ENCODE measurements at regions not wholly inside any gene's neighbourhood (a gene's known extent, or its start where the extent isn't known, plus 50 kb on each side); places are given as distances from the start of the nearest gene placed in this dataset.

DNA sequence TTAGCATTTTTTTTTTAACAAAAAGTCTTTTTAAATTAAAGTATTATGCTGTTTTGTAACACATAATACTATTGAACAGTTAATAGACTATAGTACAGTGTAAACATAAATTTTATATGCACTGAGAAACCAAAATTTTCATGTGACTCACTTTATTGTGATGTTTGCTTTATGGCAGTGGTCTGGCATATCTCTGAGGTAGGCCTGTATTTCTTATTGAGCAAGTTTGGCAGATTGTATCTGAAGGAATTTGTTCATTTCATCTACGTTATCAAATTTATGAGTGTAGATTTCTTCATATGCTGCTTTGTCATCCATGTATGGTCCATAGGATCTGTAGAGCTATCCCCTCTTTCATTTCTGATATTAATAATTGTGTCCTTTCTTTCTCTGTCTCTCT is 78.8 kb upstream of the PDE3A start:
- DNase-seq: no peak

DNA sequence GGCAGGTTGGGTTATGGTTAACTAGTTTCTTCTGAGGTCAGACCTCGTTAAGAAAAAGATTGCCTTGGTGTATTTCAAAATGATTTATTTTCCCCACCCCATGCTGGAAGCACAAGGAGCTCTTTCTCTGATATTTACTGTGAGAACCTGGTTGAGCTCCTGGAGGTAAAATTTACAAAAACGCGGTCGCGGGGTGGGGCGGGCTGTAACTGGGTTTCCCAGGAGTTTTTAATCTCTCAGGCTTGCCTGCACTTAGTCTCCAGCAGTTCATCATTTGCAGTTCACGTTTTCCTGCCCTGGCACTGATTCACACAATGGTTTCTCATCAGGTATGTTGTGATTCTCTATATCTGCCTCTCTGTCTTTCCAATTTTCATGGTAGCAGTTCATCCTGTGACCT is 67.9 kb upstream of the PDE3A start:
- no peak for DNase-seq

DNA sequence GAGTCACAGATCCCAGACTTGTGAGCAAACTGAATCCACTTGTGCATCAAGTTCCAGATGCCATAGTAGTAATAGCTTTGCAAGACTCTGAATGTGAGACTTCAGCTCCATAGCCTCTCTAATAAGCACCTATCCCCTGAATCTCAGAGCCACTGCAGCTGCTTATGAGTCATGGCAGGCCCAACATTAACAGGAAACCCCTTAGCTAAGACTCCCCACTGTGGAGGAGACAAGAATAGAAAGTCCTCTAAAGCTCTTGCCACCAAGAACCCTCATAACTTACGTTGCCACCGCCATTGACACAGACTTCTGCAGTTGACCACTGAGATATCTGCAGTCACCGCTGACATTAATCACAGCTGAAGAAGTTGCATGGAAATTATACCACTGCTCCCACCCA is 62.9 kb upstream of the PDE3A start:
- no peak for DNase-seq

DNA sequence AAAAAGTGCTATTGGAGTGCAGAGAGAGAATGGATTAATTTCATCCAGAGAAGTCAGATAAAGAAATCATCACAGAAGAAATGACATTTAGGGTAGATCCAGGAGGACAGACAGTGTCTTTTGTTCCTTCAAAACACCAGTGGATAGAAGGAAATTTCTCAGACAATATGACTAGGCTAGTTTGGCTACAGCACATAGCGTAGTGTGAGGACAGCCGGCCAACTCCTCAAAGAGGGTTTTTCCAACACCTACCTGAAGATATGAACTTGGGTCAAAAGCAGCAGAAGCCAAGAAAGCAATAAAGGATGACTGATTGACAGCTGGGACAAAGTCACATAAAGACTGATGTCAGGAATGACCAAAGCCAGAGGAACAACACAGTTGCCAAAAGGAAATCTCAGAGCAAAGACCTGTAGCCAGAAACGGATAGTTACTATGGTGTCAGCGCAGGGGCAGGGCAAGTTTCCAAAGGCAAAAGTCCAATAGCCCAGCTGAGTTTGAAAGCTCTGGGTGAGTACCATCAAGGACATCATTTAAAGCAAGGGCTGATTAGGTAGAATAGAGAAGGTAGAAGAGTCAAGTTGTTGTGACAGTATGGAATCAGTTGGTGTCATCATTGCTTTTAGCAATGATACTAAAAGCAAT is 58.7 kb upstream of the PDE3A start:
- no peak for DNase-seq

DNA sequence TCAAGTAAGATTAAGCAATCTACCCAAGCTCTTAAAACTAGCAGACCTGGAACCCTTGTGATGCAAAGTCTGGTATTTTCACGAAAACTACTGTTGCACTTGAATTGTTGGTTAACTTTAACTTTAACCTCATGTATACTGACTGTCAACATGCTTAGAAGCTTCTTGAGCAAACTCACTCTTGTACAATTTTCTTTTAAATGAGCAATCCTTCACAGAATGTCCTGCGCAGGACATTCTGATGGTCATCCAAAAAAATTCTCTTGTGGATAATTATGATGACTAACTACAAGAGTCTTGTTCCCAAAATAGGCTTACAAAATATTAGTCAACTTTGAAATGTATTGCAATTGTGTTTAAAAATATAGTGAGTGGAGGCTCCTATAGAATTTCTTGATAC is 54.0 kb upstream of the PDE3A start:
- DNase-seq: no peak

DNA sequence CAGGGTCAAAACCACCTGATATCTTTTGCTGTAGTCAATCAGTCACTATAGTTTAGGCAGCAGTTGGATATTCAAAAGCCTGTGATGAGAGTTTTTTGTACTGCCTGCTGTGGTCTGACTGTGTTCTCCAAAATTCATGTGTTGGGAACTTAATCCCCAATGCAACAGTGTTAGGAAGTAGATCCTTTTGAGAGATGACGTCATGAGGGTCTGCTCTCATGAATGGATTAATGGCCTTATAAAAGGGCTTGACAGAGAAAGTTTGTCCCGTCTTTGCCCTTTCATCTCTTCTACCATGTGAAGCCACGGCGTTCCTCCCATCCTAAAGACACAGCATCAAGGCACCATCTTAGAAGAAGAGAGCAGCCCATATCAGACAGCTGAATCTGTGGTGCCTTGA is 50.8 kb upstream of the PDE3A start:
- no peak for DNase-seq
